ENCODE measurements at regions not wholly inside any gene's neighbourhood (a gene's known extent, or its start where the extent isn't known, plus 50 kb on each side); places are given as distances from the start of the nearest gene placed in this dataset.

GRCh38 chr2:36128359-36128758 lies 227.2 kb upstream of the CRIM1 start:
- no peaks in the 10 kb centered on the region for H3F3A ChIP-seq (ENCODE audit: insufficient read depth, low read length, poor library complexity, severe bottlenecking)
- no peaks in the 10 kb centered on the region for H4K20me1 ChIP-seq (ENCODE audit: insufficient read depth)
- H3K4me3 ChIP-seq (ENCODE audit: low read length) = no peak overlapping the region
- no peak overlapping the region for H3K27ac ChIP-seq (ENCODE audit: low read length)
- no peak overlapping the region for H2AFZ ChIP-seq (ENCODE audit: low read depth, low read length)
- H3K36me3 ChIP-seq (ENCODE audit: insufficient read depth, low read length) = no peaks in the 10 kb centered on the region
- no peak overlapping the region for H3K4me2 ChIP-seq (ENCODE audit: low read length)
- no peaks in the 10 kb centered on the region for H3K9me2 ChIP-seq (ENCODE audit: insufficient read depth, low read length)
- no peak for TF ChIP-seq EZH2 (IDR thresholded peaks at IDR 0.05; ENCODE audit: borderline replicate concordance, insufficient read depth, low read length, poor library complexity, severe bottlenecking)
- TF ChIP-seq RAD21 (conservative IDR thresholded peaks at IDR 0.05) = no peak
- no peak for TF ChIP-seq CTCF (IDR thresholded peaks at IDR 0.05; ENCODE audit: poor library complexity, severe bottlenecking)
- H3K27me3 ChIP-seq (ENCODE audit: insufficient read depth, low read depth, low read length) = no peaks in the 10 kb centered on the region
- no peaks in the 10 kb centered on the region for H3K79me2 ChIP-seq (replicated peaks; ENCODE audit: insufficient read depth, low read length)
- no peak overlapping the region for H3K9ac ChIP-seq (ENCODE audit: low read length)
- H3K9me3 ChIP-seq (ENCODE audit: low read length) = no peaks in the 10 kb centered on the region

DNA sequence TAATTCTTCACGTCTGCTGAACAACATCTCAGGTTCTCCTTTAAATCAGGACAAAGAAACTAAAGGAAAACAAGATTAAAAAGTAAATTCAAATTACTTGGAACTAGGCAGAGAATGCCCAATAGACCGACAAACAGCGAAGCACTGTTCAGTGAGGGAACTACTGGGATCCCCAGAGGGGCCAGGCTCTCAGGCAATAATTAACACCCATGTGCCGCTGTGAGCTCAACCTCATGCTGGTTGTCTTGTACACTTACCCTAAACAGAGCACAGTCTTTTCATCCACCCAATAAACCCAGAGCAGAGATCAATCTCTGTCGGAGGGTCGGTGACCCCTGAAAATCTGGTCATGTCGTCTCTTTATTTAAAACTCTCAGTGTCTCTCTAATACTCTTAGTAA lies 229.9 kb upstream of the CRIM1 start:
- H3K9me2 ChIP-seq (ENCODE audit: insufficient read depth, low read length) = no peaks in the 10 kb centered on the region
- no peaks in the 10 kb centered on the region for H3K79me2 ChIP-seq (replicated peaks; ENCODE audit: insufficient read depth, low read length)
- H4K20me1 ChIP-seq (ENCODE audit: insufficient read depth) = no peaks in the 10 kb centered on the region
- no peaks in the 10 kb centered on the region for H3K36me3 ChIP-seq (ENCODE audit: insufficient read depth, low read length)
- H3K4me2 ChIP-seq (ENCODE audit: low read length) = no peak overlapping the region
- no peaks in the 10 kb centered on the region for H3K9me3 ChIP-seq (ENCODE audit: low read length)
- no peaks in the 10 kb centered on the region for H3K27me3 ChIP-seq (ENCODE audit: insufficient read depth, low read depth, low read length)
- TF ChIP-seq MXI1 (conservative IDR thresholded peaks at IDR 0.05; ENCODE audit: poor library complexity, severe bottlenecking) (no peak), RAD21 (conservative IDR thresholded peaks at IDR 0.05) (no peak), TAF1 (IDR thresholded peaks at IDR 0.05; ENCODE audit: low read depth) (no peak), POLR2AphosphoS5 (IDR thresholded peaks at IDR 0.05) (no peak), SMC3 (conservative IDR thresholded peaks at IDR 0.05; ENCODE audit: poor library complexity) (no peak)
- no peak overlapping the region for H3K9ac ChIP-seq (ENCODE audit: low read length)
- no peak overlapping the region for H2AFZ ChIP-seq (ENCODE audit: low read depth, low read length)
- no peak overlapping the region for H3K27ac ChIP-seq (ENCODE audit: low read length)
- H3K4me3 ChIP-seq (ENCODE audit: low read length) = no peak overlapping the region
- no peaks in the 10 kb centered on the region for H3F3A ChIP-seq (ENCODE audit: insufficient read depth, low read length, poor library complexity, severe bottlenecking)

GRCh38 chr2:36123995-36124394 lies 231.6 kb upstream of the CRIM1 start:
- no peaks in the 10 kb centered on the region for H3F3A ChIP-seq (ENCODE audit: insufficient read depth, low read length, poor library complexity, severe bottlenecking)
- no peak overlapping the region for H3K4me2 ChIP-seq (ENCODE audit: low read length)
- no peaks in the 10 kb centered on the region for H3K79me2 ChIP-seq (replicated peaks; ENCODE audit: insufficient read depth, low read length)
- H3K4me3 ChIP-seq (ENCODE audit: low read length) = no peak overlapping the region
- no peaks in the 10 kb centered on the region for H3K9me2 ChIP-seq (ENCODE audit: insufficient read depth, low read length)
- no peak overlapping the region for H3K9ac ChIP-seq (ENCODE audit: low read length)
- no peak overlapping the region for H2AFZ ChIP-seq (ENCODE audit: low read depth, low read length)
- H4K20me1 ChIP-seq (ENCODE audit: insufficient read depth) = no peaks in the 10 kb centered on the region
- no peaks in the 10 kb centered on the region for H3K36me3 ChIP-seq (ENCODE audit: insufficient read depth, low read length)
- H3K27ac ChIP-seq (ENCODE audit: low read length) = no peak overlapping the region
- TF ChIP-seq REST (IDR thresholded peaks at IDR 0.05; ENCODE audit: borderline replicate concordance) (no peak), MXI1 (conservative IDR thresholded peaks at IDR 0.05; ENCODE audit: poor library complexity, severe bottlenecking) (no peak), SMC3 (conservative IDR thresholded peaks at IDR 0.05; ENCODE audit: poor library complexity) (no peak), EP300 (conservative IDR thresholded peaks at IDR 0.05; ENCODE audit: poor library complexity, severe bottlenecking) (no peak), POLR2AphosphoS5 (IDR thresholded peaks at IDR 0.05) (no peak), RAD21 (conservative IDR thresholded peaks at IDR 0.05) (no peak), TAF1 (IDR thresholded peaks at IDR 0.05; ENCODE audit: low read depth) (no peak), CTCF (IDR thresholded peaks at IDR 0.05; ENCODE audit: poor library complexity, severe bottlenecking) (no peak), EZH2 (IDR thresholded peaks at IDR 0.05; ENCODE audit: borderline replicate concordance, insufficient read depth, low read length, poor library complexity, severe bottlenecking) (no peak)
- no peaks in the 10 kb centered on the region for H3K9me3 ChIP-seq (ENCODE audit: low read length)
- H3K27me3 ChIP-seq (ENCODE audit: insufficient read depth, low read depth, low read length) = no peaks in the 10 kb centered on the region
